ENCODE measurements at regions not wholly inside any gene's neighbourhood (a gene's known extent, or its start where the extent isn't known, plus 50 kb on each side); places are given as distances from the start of the nearest gene placed in this dataset.

DNA sequence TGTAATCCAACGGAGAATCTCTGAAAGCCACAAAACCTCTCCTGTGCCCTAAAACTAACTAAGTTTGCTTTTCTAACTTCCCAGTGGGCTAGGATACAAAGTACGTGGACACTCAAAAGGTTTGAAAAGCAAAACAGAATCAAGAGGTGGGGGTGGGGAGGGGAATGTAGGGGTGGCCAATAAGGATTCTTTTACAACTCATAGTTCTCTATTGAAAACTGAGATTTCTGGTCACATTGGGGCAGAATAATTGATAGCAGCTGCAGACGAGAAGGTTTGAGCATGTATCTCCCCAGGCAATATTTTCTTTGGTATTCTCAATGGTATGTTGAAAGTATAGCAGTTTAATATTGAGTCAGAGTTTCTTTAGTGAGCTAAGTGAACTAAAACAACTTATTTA, 376.7 kb upstream of the CITED2 start:
- DNase-seq (ENCODE audit: extremely low spot score) = no peak
- ChIA-PET CTCF (interaction anchor here (1.4 kb wide), 2 partner anchors 8 to 14 kb away, joined by 3 read pairs; no protein-coding TSS in a partner anchor), POLR2A (no interaction called here)
- TF ChIP-seq, protein P1, sequence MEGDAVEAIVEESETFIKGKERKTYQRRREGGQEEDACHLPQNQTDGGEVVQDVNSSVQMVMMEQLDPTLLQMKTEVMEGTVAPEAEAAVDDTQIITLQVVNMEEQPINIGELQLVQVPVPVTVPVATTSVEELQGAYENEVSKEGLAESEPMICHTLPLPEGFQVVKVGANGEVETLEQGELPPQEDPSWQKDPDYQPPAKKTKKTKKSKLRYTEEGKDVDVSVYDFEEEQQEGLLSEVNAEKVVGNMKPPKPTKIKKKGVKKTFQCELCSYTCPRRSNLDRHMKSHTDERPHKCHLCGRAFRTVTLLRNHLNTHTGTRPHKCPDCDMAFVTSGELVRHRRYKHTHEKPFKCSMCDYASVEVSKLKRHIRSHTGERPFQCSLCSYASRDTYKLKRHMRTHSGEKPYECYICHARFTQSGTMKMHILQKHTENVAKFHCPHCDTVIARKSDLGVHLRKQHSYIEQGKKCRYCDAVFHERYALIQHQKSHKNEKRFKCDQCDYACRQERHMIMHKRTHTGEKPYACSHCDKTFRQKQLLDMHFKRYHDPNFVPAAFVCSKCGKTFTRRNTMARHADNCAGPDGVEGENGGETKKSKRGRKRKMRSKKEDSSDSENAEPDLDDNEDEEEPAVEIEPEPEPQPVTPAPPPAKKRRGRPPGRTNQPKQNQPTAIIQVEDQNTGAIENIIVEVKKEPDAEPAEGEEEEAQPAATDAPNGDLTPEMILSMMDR (IDR thresholded peaks at IDR 0.05; ENCODE audit: control extremely low read depth, extremely low read depth, low read depth, missing control alignments) = no peak

- no peak for DNase-seq (ENCODE audit: extremely low spot score)
- TF ChIP-seq, protein P1 (IDR thresholded peaks at IDR 0.05; ENCODE audit: control extremely low read depth, extremely low read depth, low read depth, missing control alignments) = no peak
- ChIA-PET CTCF (no interaction called here), POLR2A (no interaction called here)
Observed at GRCh38 chr6:139748353-139749146, 374.1 kb upstream of the CITED2 start.

DNA sequence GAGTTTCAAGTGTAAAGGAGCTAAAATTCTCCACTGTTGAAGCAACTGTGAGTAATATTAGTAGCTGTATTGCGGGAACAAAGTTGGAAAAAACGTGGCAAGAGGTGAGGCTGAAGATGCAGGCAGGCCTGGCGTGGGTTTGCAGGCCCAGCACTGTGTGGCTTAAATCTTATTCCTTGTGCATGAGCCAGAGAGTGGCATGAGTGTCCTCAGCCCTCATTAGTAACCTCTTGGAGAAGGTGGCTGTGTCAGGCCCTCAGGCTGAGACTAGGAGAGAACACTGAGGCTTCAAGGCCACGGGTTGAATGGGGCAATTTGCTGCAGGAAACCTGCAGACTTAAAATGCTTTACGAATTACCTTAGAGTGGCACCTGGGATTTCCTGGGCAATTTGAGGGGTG, 372.7 kb upstream of the CITED2 start:
- ChIA-PET POLR2A (no interaction called here), CTCF (no interaction called here)
- no peak for DNase-seq (ENCODE audit: extremely low spot score)
- TF ChIP-seq, protein P1 (IDR thresholded peaks at IDR 0.05; ENCODE audit: control extremely low read depth, extremely low read depth, low read depth, missing control alignments) = no peak

DNA sequence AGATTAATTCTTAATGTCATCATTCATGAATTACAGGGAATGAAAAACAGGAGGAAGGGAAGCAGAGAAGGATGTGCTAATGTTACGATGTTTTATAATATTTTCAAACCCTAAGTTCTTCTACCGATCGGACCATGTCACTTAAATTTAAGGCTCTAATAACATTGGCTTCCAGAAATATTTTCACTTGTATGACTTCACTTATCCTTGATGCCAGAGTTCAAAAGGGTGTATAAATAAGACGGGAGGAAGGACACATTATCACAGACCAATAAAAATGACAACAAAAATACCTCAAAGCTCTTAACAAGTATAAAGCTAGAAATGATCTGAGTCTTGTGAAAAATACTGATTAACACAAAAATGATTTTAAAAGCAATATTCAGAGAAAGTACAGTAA, 370.4 kb upstream of the CITED2 start:
- TF ChIP-seq, protein P1 (IDR thresholded peaks at IDR 0.05; ENCODE audit: control extremely low read depth, extremely low read depth, low read depth, missing control alignments) = no peak
- ChIA-PET POLR2A (no interaction called here), CTCF (no interaction called here)
- DNase-seq (ENCODE audit: extremely low spot score) = no peak

- ChIA-PET POLR2A (no interaction called here), CTCF (interaction anchor here (1.3 kb wide), 1 partner anchor 22 kb away, joined by 3 read pairs; no protein-coding TSS in a partner anchor)
- DNase-seq (ENCODE audit: extremely low spot score) = no peak
- TF ChIP-seq, protein P1 (IDR thresholded peaks at IDR 0.05; ENCODE audit: control extremely low read depth, extremely low read depth, low read depth, missing control alignments) = no peak
Observed at GRCh38 chr6:139743664-139744437, 369.4 kb upstream of the CITED2 start.

DNA sequence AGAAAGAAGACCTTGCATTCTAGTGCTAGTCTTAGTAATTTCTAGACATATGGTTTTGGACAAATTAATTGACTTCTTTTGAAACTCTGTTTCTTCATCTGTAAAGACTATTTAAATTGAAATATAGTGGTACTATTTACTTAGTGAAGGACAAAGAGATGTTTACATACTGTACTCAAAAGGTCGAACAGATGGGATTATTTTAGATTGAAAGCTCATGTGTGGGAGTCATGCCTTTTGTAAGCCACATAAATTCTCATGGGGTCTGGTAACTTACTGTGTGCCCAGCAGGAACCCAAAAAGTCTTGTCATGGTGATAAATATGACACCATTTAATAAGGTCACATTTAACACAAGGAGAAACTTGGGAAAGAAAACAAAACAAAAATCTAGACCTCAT, 368.2 kb upstream of the CITED2 start:
- no peak for DNase-seq (ENCODE audit: extremely low spot score)
- TF ChIP-seq, protein P1 (IDR thresholded peaks at IDR 0.05; ENCODE audit: control extremely low read depth, extremely low read depth, low read depth, missing control alignments) = no peak
- ChIA-PET CTCF (interaction anchor here (1.3 to 1.5 kb wide), 2 partner anchors 14 to 130 kb away, joined by 3 to 5 read pairs; no protein-coding TSS in a partner anchor), POLR2A (no interaction called here)
